SK-N-SH treated with all-trans-retinoic acid at 6 μM for 48 hours (cell line): ENCODE measurements at regions not wholly inside any gene's neighbourhood (a gene's known extent, or its start where the extent isn't known, plus 50 kb on each side); places are given as distances from the start of the nearest gene placed in this dataset.

Experiments used
- ATAC-seq: fragments of 200-7000 bp; cut with Tn5 transposase; 3 replicates; pipeline ENCODE4 v1.9.1; 2020; ENCODE audit warnings: mild to moderate bottlenecking, moderate library complexity
- CREB5 ChIP-seq: fragments of 250-450 bp; sonication (Bioruptor Pico); IDR thresholded peaks from 2 replicates; pipeline ENCODE4 v1.5.1; 2020; ENCODE audit warnings: low read depth, mild to moderate bottlenecking, moderate library complexity
- CSDC2 ChIP-seq: fragments of 250-450 bp; sonication (Bioruptor Pico); IDR thresholded peaks from 2 replicates; pipeline ENCODE4 v1.5.0; 2020; ENCODE audit warnings: mild to moderate bottlenecking, moderate library complexity
- ISL1 ChIP-seq: fragments of 250-450 bp; sonication (Bioruptor Pico); IDR thresholded peaks from 2 replicates; pipeline ENCODE4 v2.1.2; 2022; ENCODE audit warnings: mild to moderate bottlenecking, moderate library complexity
- OSR1 ChIP-seq: fragments of 250-450 bp; sonication (Bioruptor Pico); IDR thresholded peaks from 2 replicates; pipeline ENCODE4 v1.8.0; 2022; ENCODE audit warnings: moderate library complexity, mild to moderate bottlenecking, inconsistent platforms
- PPARA ChIP-seq: fragments of 250-450 bp; sonication (Bioruptor Pico); IDR thresholded peaks from 2 replicates; pipeline ENCODE4 v1.5.0; 2020; ENCODE audit warnings: mild to moderate bottlenecking, borderline replicate concordance
- RARB ChIP-seq: fragments of 250-450 bp; sonication (Bioruptor Pico); IDR thresholded peaks from 2 replicates; pipeline ENCODE4 v1.8.0; 2021; ENCODE audit warnings: mild to moderate bottlenecking, moderate library complexity
- SNAI2 ChIP-seq: fragments of 250-450 bp; sonication (Bioruptor Pico); IDR thresholded peaks from 2 replicates; pipeline ENCODE4 v1.5.0; 2020; ENCODE audit warnings: mild to moderate bottlenecking, moderate library complexity
- TCF4 ChIP-seq: fragments of 250-450 bp; sonication (Bioruptor Pico); IDR thresholded peaks from 2 replicates; pipeline ENCODE4 v1.8.0; 2021; ENCODE audit warnings: mild to moderate bottlenecking, moderate library complexity, borderline replicate concordance
- TOX ChIP-seq: fragments of 250-450 bp; sonication (Bioruptor Pico); IDR thresholded peaks from 2 replicates; pipeline ENCODE4 v1.8.0; 2021; ENCODE audit warnings: mild to moderate bottlenecking, moderate library complexity, borderline replicate concordance
- ZC3H10 ChIP-seq: fragments of 250-450 bp; sonication (Bioruptor Pico); IDR thresholded peaks from 2 replicates; pipeline ENCODE4 v1.5.1; 2021; ENCODE audit warnings: mild to moderate bottlenecking, moderate library complexity
- ZFP3 ChIP-seq: fragments of 250-450 bp; sonication (Bioruptor Pico); IDR thresholded peaks from 2 replicates; pipeline ENCODE4 v1.5.0; 2020; ENCODE audit warnings: mild to moderate bottlenecking, moderate library complexity
- ZFP30 ChIP-seq: fragments of 450-650 bp; formaldehyde crosslinking; IDR thresholded peaks from 2 replicates; pipeline ENCODE4 v1.5.0; 2022; ENCODE audit warnings: mild to moderate bottlenecking, moderate library complexity
- ZNF565 ChIP-seq: fragments of 450-650 bp; formaldehyde crosslinking; conservative IDR thresholded peaks from 2 replicates; pipeline ENCODE4 v1.5.0; 2020; ENCODE audit warnings: low read depth, mild to moderate bottlenecking, moderate library complexity
- ZNF70 ChIP-seq: fragments of 450-650 bp; formaldehyde crosslinking; IDR thresholded peaks from 2 replicates; pipeline ENCODE4 v1.5.0; 2020; ENCODE audit warnings: mild to moderate bottlenecking, moderate library complexity
- ZNF8 ChIP-seq: fragments of 450-650 bp; formaldehyde crosslinking; IDR thresholded peaks from 2 replicates; pipeline ENCODE4 v1.5.0; 2020; ENCODE audit warnings: mild to moderate bottlenecking, moderate library complexity
- TF ChIP-seq, protein P1 (sequence below): fragments of 250-450 bp; sonication (Bioruptor Pico); IDR thresholded peaks from 2 replicates; pipeline ENCODE4 v1.8.0; 2020; ENCODE audit warnings: mild to moderate bottlenecking, moderate library complexity, borderline replicate concordance
- TF ChIP-seq, protein P2 (sequence below): fragments of 250-450 bp; sonication (Bioruptor Pico); IDR thresholded peaks from 2 replicates; pipeline ENCODE4 v1.5.1; 2021; ENCODE audit warnings: mild to moderate bottlenecking, moderate library complexity
- TF ChIP-seq, protein P3 (sequence below): fragments of 250-450 bp; sonication (Bioruptor Pico); IDR thresholded peaks from 2 replicates; pipeline ENCODE4 v1.5.0; 2020; ENCODE audit warnings: mild to moderate bottlenecking, moderate library complexity

DNA sequence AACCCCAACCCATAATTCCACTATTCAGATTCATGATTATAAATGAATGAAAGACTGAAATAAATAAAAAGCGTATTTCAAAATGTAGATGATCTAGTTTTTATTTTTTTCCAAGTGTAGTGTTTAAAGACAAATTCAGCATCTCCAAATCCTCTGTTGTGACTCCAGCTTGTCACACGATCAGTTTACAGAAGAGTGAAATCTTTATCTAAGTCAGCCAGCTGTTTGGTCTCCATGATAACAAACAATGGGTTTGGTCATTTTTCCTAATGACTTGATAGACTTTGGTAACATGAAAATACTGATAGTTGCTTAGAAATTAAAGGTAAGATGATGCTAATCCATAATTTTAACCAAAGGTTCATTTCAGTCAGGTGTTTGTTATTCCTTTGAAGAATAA, 114.5 kb upstream of the RASSF8 start:
- TF ChIP-seq, protein P1, sequence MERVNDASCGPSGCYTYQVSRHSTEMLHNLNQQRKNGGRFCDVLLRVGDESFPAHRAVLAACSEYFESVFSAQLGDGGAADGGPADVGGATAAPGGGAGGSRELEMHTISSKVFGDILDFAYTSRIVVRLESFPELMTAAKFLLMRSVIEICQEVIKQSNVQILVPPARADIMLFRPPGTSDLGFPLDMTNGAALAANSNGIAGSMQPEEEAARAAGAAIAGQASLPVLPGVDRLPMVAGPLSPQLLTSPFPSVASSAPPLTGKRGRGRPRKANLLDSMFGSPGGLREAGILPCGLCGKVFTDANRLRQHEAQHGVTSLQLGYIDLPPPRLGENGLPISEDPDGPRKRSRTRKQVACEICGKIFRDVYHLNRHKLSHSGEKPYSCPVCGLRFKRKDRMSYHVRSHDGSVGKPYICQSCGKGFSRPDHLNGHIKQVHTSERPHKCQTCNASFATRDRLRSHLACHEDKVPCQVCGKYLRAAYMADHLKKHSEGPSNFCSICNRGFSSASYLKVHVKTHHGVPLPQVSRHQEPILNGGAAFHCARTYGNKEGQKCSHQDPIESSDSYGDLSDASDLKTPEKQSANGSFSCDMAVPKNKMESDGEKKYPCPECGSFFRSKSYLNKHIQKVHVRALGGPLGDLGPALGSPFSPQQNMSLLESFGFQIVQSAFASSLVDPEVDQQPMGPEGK (CRISPR knock-in tag): no peak
- TF ChIP-seq TOX (CRISPR knock-in tag): no peak
- no peak for TF ChIP-seq SNAI2
- TF ChIP-seq ZNF70: no peak
- TF ChIP-seq ZNF8 (CRISPR knock-in tag): no peak
- no peak for ATAC-seq

DNA sequence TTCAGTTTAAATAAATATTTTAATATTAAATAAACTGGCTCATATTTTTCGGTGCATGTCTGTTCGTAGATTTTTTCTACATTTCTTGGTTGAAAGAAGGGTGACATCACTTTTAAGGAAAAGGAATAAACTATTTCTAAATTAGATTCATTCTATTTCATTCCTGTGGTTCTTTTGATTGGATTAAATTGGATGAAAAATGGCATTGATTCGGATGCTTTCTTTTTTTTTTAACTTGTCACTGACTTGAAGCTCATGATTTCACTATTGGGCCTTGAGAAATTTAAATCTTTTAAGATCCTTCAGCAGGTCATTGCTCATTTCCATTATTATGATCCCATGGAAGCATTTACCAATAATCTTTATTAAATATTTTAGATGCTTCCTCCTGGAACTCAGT, 113.1 kb upstream of the RASSF8 start:
- peak; percentile 32; the same call in 2 of the 3 replicates for ATAC-seq
- peak; percentile 86 for TF ChIP-seq ISL1
- peak; percentile 80 for TF ChIP-seq CREB5 (CRISPR knock-in tag)
- peak; percentile 78; the same call in 1 of the 2 replicates for TF ChIP-seq ZC3H10 (CRISPR knock-in tag)
- no peak for TF ChIP-seq ZNF8 (CRISPR knock-in tag)

- no peak for ATAC-seq
- TF ChIP-seq ZC3H10 (CRISPR knock-in tag): no peak
- no peak for TF ChIP-seq RARB
- TF ChIP-seq ZNF565: no peak
- no peak for TF ChIP-seq CREB5 (CRISPR knock-in tag)
- TF ChIP-seq ZFP3 (CRISPR knock-in tag): no peak
- no peak for TF ChIP-seq SNAI2
- TF ChIP-seq TOX (CRISPR knock-in tag): no peak
- TF ChIP-seq, protein P2, sequence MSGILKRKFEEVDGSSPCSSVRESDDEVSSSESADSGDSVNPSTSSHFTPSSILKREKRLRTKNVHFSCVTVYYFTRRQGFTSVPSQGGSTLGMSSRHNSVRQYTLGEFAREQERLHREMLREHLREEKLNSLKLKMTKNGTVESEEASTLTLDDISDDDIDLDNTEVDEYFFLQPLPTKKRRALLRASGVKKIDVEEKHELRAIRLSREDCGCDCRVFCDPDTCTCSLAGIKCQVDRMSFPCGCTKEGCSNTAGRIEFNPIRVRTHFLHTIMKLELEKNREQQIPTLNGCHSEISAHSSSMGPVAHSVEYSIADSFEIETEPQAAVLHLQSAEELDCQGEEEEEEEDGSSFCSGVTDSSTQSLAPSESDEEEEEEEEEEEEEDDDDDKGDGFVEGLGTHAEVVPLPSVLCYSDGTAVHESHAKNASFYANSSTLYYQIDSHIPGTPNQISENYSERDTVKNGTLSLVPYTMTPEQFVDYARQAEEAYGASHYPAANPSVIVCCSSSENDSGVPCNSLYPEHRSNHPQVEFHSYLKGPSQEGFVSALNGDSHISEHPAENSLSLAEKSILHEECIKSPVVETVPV (CRISPR knock-in tag): no peak
- TF ChIP-seq, protein P3, sequence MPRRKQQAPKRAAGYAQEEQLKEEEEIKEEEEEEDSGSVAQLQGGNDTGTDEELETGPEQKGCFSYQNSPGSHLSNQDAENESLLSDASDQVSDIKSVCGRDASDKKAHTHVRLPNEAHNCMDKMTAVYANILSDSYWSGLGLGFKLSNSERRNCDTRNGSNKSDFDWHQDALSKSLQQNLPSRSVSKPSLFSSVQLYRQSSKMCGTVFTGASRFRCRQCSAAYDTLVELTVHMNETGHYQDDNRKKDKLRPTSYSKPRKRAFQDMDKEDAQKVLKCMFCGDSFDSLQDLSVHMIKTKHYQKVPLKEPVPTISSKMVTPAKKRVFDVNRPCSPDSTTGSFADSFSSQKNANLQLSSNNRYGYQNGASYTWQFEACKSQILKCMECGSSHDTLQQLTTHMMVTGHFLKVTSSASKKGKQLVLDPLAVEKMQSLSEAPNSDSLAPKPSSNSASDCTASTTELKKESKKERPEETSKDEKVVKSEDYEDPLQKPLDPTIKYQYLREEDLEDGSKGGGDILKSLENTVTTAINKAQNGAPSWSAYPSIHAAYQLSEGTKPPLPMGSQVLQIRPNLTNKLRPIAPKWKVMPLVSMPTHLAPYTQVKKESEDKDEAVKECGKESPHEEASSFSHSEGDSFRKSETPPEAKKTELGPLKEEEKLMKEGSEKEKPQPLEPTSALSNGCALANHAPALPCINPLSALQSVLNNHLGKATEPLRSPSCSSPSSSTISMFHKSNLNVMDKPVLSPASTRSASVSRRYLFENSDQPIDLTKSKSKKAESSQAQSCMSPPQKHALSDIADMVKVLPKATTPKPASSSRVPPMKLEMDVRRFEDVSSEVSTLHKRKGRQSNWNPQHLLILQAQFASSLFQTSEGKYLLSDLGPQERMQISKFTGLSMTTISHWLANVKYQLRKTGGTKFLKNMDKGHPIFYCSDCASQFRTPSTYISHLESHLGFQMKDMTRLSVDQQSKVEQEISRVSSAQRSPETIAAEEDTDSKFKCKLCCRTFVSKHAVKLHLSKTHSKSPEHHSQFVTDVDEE: no peak
- TF ChIP-seq CSDC2: no peak
- TF ChIP-seq, protein P1 (CRISPR knock-in tag): no peak
- TF ChIP-seq ISL1: no peak
- no peak for TF ChIP-seq ZNF8 (CRISPR knock-in tag)
- no peak for TF ChIP-seq OSR1 (CRISPR knock-in tag)
- TF ChIP-seq PPARA (CRISPR knock-in tag): no peak
Measured at GRCh38 chr12:25852792-25853191, 105.7 kb upstream of the RASSF8 start.

DNA sequence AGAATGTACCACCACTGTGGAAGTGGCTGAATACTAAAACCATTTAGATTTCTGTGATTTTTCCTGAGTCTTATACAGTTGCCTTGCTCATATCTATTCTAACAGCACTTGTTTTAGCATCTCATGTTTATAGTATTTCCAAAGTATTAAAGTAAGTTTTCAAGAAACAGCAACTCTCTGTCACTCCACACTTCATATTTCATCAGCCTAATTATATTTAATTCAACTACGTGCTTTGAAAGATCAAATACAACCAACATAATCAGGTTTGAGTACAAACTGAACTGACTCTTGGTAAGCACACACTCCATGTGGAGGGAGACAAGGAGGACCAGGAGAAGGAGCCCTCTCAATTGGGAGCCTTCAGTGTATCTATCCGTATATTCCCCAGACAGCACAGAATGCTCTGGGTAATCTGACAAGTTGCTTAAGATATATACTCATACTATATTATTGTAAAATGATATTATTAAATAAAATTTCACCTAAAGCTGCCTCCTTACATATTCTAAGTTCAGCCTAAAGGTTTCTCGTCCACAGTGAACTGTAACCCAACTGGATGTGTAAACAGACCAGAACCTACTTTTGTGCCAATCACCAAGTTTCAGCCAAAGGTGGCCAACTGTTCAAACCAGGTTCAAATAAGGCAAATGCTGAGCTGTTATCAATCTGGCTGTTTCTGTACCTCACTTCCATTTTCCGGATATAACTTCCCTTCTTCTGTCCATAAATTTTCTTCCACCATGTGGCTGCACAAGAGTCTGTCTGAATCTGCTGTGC, 105.0 kb upstream of the RASSF8 start:
- ATAC-seq: no peak
- TF ChIP-seq ZFP30 (CRISPR knock-in tag) (no peak), ZFP3 (CRISPR knock-in tag) (no peak), TCF4 (CRISPR knock-in tag) (no peak), OSR1 (CRISPR knock-in tag) (no peak), ZNF565 (no peak), TOX (CRISPR knock-in tag) (no peak), CREB5 (CRISPR knock-in tag) (no peak), ISL1 (no peak)
- TF ChIP-seq, protein P3: no peak
